ENCODE measurements at regions not wholly inside any gene's neighbourhood (a gene's known extent, or its start where the extent isn't known, plus 50 kb on each side); places are given as distances from the start of the nearest gene placed in this dataset.

- DNase-seq (ENCODE audit: low read depth in 1 of 2, low spot score in 1 of 2), result no peak
Observed at GRCh38 chr7:10085231-10085630, 888.4 kb upstream of the PHF14 start.

- DNase-seq (ENCODE audit: low read depth in 1 of 2, low spot score in 1 of 2), result no peak
Observed at GRCh38 chr7:10100572-10100971, 873.1 kb upstream of the PHF14 start.

GRCh38 chr7:10101351-10101750, 872.3 kb upstream of the PHF14 start:
- DNase-seq (ENCODE audit: low read depth in 1 of 2, low spot score in 1 of 2), result no peak

- DNase-seq (ENCODE audit: low read depth in 1 of 2, low spot score in 1 of 2), result no peak
Observed at GRCh38 chr7:10104292-10104691, 869.4 kb upstream of the PHF14 start.

GRCh38 chr7:10106609-10107008, 867.1 kb upstream of the PHF14 start:
- no peak for DNase-seq (ENCODE audit: low read depth in 1 of 2, low spot score in 1 of 2)

GRCh38 chr7:10116511-10116910, 857.2 kb upstream of the PHF14 start:
- DNase-seq (ENCODE audit: low read depth in 1 of 2, low spot score in 1 of 2), result no peak

- DNase-seq (ENCODE audit: low read depth in 1 of 2, low spot score in 1 of 2), result no peak
Observed at GRCh38 chr7:10117815-10118214, 855.9 kb upstream of the PHF14 start.

- DNase-seq (ENCODE audit: low read depth in 1 of 2, low spot score in 1 of 2), result no peak
Observed at GRCh38 chr7:10120936-10121335, 852.7 kb upstream of the PHF14 start.

- no peak for DNase-seq (ENCODE audit: low read depth in 1 of 2, low spot score in 1 of 2)
Observed at GRCh38 chr7:10121631-10122030, 852.0 kb upstream of the PHF14 start.

- no peak for DNase-seq (ENCODE audit: low read depth in 1 of 2, low spot score in 1 of 2)
Observed at GRCh38 chr7:10122551-10123100, 851.0 kb upstream of the PHF14 start.

GRCh38 chr7:10128748-10129147, 844.9 kb upstream of the PHF14 start:
- DNase-seq (ENCODE audit: low read depth in 1 of 2, low spot score in 1 of 2), result no peak

GRCh38 chr7:10138087-10138854, 835.4 kb upstream of the PHF14 start:
- no peak for DNase-seq (ENCODE audit: low read depth in 1 of 2, low spot score in 1 of 2)

- no peak for DNase-seq (ENCODE audit: low read depth in 1 of 2, low spot score in 1 of 2)
Observed at GRCh38 chr7:10146271-10146670, 827.4 kb upstream of the PHF14 start.

- DNase-seq (ENCODE audit: low read depth in 1 of 2, low spot score in 1 of 2), result no peak
Observed at GRCh38 chr7:10156972-10157371, 816.7 kb upstream of the PHF14 start.

- DNase-seq (ENCODE audit: low read depth in 1 of 2, low spot score in 1 of 2), result no peak
Observed at GRCh38 chr7:10181996-10182395, 791.7 kb upstream of the PHF14 start.

- no peak for DNase-seq (ENCODE audit: low read depth in 1 of 2, low spot score in 1 of 2)
Observed at GRCh38 chr7:10192074-10192473, 781.6 kb upstream of the PHF14 start.

- DNase-seq (ENCODE audit: low read depth in 1 of 2, low spot score in 1 of 2), result no peak
Observed at GRCh38 chr7:10205696-10206095, 768.0 kb upstream of the PHF14 start.

- DNase-seq (ENCODE audit: low read depth in 1 of 2, low spot score in 1 of 2), result no peak
Observed at GRCh38 chr7:10210000-10210399, 763.7 kb upstream of the PHF14 start.

- DNase-seq (ENCODE audit: low read depth in 1 of 2, low spot score in 1 of 2), result no peak
Observed at GRCh38 chr7:10211016-10211415, 762.7 kb upstream of the PHF14 start.

GRCh38 chr7:10211861-10212260, 761.8 kb upstream of the PHF14 start:
- no peak for DNase-seq (ENCODE audit: low read depth in 1 of 2, low spot score in 1 of 2)

- DNase-seq (ENCODE audit: low read depth in 1 of 2, low spot score in 1 of 2), result no peak
Observed at GRCh38 chr7:10212649-10213048, 761.0 kb upstream of the PHF14 start.

- no peak for DNase-seq (ENCODE audit: low read depth in 1 of 2, low spot score in 1 of 2)
Observed at GRCh38 chr7:10216462-10216861, 757.2 kb upstream of the PHF14 start.

GRCh38 chr7:10221084-10221483, 752.6 kb upstream of the PHF14 start:
- no peak for DNase-seq (ENCODE audit: low read depth in 1 of 2, low spot score in 1 of 2)

Data from activated CD4-positive, alpha-beta T cell treated with anti-CD3 and anti-CD28 coated beads, Interleukin-2, amount 50 U/mL, for 24 hours (primary cell).